ENCODE measurements at regions not wholly inside any gene's neighbourhood (a gene's known extent, or its start where the extent isn't known, plus 50 kb on each side); places are given as distances from the start of the nearest gene placed in this dataset.
"Not testable (repeated sequence)": the region's sequence is repeated elsewhere in the genome, so short reads cannot be mapped to it uniquely, and the experiment has no call there.

- DNase-seq (ENCODE audit: low read depth, low spot score) = no peak
These were observed 186.3 kb upstream of the ZKSCAN2 start for GRCh38 chr16:25443994-25444393.

- DNase-seq (ENCODE audit: low read depth, low spot score) = no peak
These were observed 176.4 kb upstream of the ZKSCAN2 start for GRCh38 chr16:25434064-25434463.

DNA sequence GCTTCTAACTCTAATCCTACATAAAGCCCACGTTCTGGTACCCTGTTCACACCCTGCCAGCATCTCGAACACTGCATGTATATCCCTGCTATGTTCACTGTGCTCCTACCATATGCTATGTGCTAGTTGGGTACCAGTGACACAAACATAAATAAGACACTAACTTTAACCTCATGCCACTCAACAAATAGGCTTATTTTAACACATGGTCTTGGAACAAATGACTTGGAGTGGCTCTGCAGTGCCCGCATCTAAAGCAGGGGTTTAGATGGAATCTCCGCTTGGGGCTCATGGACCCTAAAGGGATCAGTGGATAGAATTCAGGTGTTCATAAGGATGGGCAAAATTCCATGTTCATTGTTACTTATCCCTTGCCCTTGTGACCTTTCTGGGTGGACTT is 175.7 kb upstream of the ZKSCAN2 start:
- DNase-seq (ENCODE audit: low read depth, low spot score) = no peak

DNA sequence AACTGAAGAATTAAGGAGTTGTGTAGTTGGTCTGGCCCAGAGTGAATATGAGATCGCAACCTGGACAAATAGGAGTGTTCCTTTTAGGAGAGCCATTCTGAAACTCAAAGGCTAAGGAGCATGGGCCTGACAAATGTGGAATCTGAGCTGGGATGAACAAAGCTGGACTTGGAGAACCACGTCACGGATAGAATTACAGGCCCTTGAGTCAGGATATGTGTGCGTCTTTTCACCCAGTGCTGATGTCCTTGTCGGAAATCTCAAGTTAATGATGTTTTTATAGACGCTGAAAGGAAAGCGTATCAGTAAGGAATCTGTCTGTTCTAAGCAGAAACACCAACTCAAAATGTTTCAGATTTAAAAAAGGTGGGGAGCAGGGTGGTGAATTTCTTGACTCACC is 173.8 kb upstream of the ZKSCAN2 start:
- no peak for DNase-seq (ENCODE audit: low read depth, low spot score)

DNA sequence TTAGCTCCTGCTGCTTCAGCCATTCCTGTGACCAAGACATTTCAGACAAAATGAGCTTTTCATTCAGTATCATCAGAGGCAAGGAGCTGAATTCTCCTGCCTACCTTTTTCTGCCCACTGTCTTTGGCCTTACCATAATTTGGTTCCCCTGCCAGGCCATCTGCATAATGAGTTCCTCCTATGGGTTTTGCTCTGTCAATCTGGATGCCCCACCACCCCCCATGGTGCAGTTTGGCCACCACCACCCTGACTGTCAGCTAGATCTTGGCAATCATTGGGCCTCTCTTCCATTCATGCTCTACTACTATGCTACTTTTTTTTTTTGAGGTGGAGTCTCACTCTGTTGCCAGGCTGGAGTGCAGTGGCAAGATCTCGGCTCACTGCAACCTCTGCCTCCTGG is 169.2 kb upstream of the ZKSCAN2 start:
- no peak for DNase-seq (ENCODE audit: low read depth, low spot score)

DNA sequence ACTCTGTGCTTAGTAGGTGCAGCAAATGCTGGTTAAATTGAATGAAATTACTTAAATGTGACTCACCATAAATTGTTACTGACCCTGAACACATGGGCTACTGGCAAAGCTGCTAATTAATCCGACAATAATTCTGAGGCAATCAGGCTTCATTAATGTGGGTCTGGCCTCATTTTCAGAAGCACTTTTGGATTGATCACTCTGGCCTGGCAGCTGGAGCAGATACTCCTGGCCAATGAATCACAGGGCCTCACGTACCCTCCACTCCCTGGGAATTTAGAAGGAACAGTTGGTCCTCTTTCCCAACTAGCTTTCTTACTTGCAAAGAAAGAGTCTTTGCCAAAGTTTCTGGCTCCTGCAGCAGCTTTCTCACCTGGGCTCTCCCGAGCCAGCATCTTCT is 162.0 kb upstream of the ZKSCAN2 start:
- no peak for DNase-seq (ENCODE audit: low read depth, low spot score)

GRCh38 chr16:25419153-25419552 is 161.5 kb upstream of the ZKSCAN2 start:
- no peak for DNase-seq (ENCODE audit: low read depth, low spot score)

DNA sequence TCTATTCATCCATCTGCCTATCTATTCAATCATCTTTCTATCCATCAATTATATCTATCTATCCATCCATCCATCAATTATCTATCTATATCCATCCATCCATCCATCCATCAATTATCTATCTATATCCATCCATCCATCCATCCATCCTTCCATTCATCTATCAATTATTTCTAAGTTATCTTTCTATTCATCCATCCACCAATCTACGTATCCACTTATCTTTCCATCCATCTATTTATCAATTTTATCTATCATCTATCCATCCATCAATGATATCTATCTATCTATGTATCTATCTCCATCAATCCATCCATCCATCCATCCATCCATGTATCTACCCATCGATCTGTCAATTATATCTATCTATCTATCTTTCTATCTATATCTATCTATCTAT is 158.4 kb upstream of the ZKSCAN2 start:
- no peak for DNase-seq (ENCODE audit: low read depth, low spot score)

- DNase-seq (ENCODE audit: low read depth, low spot score) = no peak
These were observed 156.3 kb upstream of the ZKSCAN2 start for GRCh38 chr16:25413975-25414374.

DNA sequence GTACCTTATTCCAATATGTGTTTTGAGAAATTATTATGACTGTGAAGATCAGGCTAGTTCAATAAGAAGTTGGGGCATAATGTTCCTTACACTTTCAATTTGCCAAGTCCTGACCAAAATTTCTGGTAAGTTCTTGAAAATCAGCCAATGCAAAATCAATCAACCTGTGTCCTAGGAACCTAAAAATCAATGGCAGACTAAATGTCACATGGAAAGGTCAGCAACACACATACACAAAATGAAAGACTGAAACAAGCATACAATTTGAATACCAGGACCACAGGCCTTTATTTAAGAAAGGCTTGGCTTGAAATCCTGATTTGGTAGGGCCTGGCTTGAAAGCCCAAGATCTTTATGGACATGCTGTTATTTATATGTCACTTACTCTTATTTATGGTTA is 155.5 kb upstream of the ZKSCAN2 start:
- DNase-seq (ENCODE audit: low read depth, low spot score) = no peak

GRCh38 chr16:25411396-25412081 is 153.9 kb upstream of the ZKSCAN2 start:
- DNase-seq (ENCODE audit: low read depth, low spot score) = no peak

DNA sequence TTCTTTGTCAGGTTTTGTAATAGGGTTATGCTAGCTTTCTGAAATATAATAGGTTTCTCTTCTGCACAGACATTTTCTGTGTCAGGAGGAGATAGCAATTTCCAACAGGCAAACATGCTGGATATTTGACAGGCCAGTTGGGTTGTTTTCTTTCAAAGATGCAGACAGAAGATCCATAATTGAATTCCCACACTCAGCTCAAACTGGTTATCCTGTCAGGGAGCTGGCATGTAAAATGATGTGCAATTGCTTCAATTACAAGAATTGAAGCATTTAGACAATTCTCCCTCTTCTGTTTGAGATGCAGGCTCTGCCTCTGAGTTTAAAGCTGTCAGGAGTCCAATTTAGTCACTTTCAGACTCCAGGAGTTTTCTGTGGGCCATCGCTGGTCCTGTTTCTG is 146.2 kb upstream of the ZKSCAN2 start:
- no peak for DNase-seq (ENCODE audit: low read depth, low spot score)

DNA sequence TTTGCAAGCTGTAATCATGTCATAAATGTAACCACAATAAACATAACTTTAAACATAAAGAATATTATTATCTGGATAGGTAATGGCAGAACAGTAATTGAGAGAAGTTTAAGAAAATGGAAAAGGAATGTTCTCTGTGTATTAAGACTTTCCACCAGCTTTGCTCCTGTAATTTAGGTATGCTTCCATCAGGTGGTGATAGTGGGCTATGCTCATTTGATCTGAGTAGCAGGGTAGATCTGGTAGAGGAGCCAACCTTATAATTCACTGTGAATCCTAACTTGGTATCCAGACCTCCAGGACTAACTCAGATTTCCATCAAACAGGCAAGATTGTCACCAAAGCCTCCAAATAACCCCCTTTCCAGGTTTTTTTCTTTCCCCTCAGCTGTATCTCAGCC is 137.9 kb upstream of the ZKSCAN2 start:
- no peak for DNase-seq (ENCODE audit: low read depth, low spot score)

DNA sequence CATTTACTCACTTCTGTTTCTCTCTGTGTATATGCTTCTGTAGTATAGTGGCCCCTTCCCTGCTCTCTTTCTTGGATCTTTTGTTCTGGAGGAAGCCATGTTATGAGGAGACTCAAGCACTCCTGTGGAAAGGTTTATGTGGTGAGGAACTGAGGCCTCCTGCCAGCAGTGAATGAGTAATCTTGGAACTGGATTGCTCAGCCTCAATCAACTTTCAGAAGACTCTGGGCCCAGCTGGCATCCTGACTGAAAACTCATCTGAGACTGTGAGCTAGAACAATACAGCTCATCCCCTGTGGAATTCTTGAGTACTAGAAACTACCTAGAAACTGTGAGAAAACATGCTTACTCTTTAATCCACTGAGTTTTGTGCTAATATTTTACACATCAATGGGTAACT is 133.1 kb upstream of the ZKSCAN2 start:
- DNase-seq (ENCODE audit: low read depth, low spot score) = no peak

- DNase-seq (ENCODE audit: low read depth, low spot score) = no peak
These were observed 116.9 kb upstream of the ZKSCAN2 start for GRCh38 chr16:25374556-25374955.

GRCh38 chr16:25372716-25373115 is 115.1 kb upstream of the ZKSCAN2 start:
- no peak for DNase-seq (ENCODE audit: low read depth, low spot score)

DNA sequence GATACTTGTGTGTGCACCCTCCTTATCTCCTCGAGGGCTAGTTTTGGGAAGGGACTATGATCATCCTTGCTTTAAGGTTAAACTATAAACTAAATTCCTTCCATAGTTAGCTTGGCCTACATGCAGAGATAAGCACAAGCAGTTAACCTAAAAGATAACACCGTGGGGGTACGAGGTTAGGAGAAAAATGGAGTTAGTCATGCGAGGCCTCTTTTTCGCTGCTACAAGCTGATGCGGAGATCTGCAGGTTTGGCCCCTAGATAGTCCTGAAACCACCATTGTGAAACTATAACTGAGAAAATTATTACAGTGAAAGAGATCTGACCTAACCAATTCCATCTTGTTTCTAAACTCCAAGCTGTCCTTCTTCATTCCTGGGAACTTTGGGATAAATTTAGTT is 113.7 kb upstream of the ZKSCAN2 start:
- DNase-seq (ENCODE audit: low read depth, low spot score) = no peak

- no peak for DNase-seq (ENCODE audit: low read depth, low spot score)
These were observed 112.9 kb upstream of the ZKSCAN2 start for GRCh38 chr16:25370541-25370940.

DNA sequence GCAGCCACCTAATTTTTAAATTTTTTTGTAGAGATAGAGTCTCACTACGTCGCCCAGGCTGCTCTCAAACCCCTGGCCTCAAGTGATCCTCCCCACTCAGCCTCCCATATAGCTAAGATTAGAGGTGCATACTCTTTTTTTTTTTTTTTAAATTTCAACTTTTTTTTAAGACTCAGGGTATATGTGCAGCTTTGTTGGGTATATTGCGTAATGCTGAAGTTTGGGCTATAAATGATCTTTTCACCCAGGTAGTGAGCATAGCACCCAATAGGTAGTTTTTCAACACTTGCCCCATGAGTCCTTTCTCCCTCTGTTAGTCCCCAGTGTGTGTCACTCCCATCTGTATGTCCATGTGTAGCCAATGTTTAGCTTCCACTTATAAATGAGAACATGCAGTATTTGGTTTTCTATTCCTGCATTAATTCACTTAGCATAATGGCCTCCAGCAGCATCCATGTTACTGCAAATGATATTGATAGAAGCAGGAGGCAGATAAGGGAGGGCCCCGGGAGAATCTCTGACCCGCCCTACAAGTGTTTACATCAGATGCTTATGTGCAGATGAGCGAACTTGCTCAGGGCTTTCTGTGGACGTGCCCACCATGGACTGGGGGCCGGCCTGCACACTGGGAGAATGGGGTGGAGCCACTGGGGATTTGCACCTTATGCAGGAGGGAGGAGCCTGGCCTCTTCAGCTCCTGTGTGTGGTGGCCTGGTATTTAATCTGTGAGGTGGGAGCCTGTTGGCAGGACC is 110.3 kb upstream of the ZKSCAN2 start:
- DNase-seq (ENCODE audit: low read depth, low spot score) = no peak

DNA sequence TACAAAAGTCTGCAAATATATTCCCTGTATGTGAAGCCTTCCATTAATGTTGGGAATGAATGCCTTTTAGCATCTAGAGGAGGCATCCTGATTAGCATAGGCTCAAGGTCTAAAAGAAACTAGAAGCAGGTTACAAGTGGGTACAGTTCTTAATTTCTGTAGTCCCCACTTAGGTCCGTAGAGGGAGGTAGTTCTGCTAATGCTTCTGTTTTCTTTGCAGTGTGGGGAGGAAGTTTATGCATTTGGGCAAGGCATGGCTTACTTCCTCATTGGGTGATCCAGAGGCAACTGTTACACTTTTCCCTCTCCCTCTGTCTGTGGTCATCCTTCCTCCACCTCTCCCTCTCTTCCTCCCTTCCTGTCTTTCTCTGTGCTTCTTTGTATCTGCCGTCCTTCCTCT is 108.4 kb upstream of the ZKSCAN2 start:
- no peak for DNase-seq (ENCODE audit: low read depth, low spot score)

GRCh38 chr16:25359516-25359915 is 101.9 kb upstream of the ZKSCAN2 start:
- DNase-seq (ENCODE audit: low read depth, low spot score) = not testable (repeated sequence)

GRCh38 chr16:25344006-25344405 is 86.4 kb upstream of the ZKSCAN2 start:
- DNase-seq (ENCODE audit: low read depth, low spot score) = no peak

- no peak for DNase-seq (ENCODE audit: low read depth, low spot score)
These were observed 83.3 kb upstream of the ZKSCAN2 start for GRCh38 chr16:25340973-25341372.
